HT-29 (cell line): ENCODE measurements at regions not wholly inside any gene's neighbourhood (a gene's known extent, or its start where the extent isn't known, plus 50 kb on each side); places are given as distances from the start of the nearest gene placed in this dataset.
"Not testable (repeated sequence)": the region's sequence is repeated elsewhere in the genome, so short reads cannot be mapped to it uniquely, and the experiment has no call there.

ENCODE experiments used
- DNase-seq: peaks from one replicate; pipeline ENCODE4 v3.0.0-alpha.2; 2015; ENCODE audit warnings: low spot score

DNA sequence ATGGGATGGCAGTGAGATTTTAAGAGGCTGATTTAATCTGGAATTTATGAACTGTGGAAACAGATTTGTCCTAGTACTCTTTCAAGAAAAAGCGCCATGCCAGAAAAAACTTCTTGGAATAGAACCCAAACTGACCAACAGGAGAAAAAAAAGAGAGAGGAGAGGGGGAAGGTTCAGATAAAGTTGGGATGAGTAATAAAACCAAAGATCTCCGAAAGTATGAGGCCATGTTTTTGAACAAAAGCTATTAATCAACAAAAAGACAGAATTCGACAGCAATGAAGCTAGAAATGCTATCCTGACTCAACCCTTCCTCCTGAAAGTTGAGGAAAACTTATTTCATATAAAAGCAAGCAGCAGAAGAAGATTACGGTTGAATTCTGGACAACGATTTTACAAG lies 135.5 kb downstream of the CEMIP2 start:
- no peak for DNase-seq

DNA sequence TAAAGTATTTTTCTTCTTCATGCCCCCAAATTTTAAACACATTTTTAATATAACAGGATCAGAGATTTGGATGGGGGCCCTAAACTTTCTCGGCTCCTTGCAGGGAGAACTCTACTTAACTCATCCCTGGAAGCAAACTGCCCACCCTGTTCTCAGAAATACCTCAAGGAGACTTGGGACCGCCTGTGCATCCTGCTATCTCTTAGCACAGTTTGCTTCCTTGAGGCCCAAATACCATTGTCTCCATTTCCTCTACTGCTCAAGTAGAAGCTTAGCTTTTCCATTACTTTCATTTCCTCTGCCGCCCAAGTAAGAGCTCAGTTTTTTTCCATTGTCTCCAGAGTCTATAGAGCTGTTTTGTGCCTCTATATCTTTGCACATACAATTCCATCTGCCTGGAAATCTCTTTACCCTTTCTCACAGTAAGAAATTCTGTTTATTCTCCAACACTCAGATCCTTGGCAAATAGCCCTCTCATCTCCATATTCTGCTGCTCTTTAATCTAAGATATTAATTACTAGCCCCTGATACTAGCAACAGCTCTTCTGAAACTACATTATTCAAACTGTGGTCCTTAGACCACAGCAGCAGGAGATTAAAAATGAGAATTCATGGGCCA lies 137.8 kb downstream of the CEMIP2 start:
- DNase-seq = no peak

DNA sequence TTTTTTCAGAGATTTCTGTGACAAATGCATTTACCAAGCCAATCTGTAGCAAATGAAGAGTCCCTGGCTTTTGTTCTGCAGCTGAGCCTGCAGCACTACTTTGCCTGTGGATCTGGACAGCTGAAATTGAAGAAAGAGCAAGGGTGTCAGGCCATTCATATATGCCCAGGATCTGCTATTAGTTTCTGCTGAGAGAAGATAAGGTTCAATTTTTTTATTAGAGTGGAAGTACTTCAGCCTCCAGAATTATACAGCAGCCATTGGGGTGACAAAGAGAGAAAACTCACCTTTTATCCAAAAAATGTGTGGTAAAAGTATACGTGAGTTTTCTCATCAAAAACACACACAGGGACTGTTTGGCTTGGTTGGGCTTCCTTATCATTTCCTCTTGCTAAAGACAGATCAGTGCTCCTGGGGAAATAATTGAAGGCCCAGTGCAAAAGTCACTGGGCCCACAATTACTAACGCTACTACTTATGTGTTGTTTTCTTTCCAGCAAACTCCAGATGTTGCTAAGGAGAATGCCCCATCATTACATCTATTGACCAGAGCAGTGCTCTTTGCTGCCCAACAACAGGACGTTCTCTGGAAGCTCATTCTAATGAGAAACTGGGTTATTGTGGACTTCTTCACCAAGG lies 138.6 kb downstream of the CEMIP2 start:
- DNase-seq = no peak

DNA sequence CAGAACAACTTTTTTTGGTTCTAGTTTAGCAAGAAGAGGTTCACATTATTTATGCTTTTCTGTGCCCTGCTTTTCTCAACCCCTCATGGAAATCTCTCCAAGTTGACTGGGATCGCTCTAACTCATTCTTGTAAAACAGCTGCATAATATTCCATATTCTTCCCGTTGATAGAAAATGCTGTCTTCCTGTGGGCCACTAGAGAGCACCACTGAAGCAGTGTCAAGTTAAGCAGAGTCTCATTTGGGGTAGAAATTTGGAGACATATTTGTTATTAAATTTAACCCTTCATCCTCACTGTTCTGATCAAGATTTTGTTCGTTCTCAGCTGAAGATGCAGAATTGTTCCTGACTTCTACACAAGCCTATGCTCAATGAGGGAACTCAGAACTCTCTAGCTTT lies 140.1 kb downstream of the CEMIP2 start:
- DNase-seq = no peak

DNA sequence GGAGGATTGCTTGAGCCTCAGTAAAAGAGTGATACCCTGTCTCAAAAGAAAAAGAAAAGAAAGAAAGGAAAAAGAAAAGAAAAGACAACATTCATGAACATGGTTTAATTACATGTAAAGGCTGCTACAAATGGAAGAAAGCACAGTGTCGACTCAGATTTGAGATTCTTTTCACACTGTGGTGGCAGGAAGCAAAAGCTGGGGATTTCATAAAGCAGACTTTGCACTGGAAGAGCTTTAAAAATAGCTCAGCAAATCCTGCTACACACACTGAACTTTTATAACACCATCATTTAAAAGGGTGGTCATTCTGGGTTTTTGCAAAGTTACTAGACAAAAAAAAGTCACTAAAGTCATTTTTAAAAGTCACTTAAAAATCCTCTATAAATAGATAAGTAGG lies 140.8 kb downstream of the CEMIP2 start:
- no peak for DNase-seq

DNA sequence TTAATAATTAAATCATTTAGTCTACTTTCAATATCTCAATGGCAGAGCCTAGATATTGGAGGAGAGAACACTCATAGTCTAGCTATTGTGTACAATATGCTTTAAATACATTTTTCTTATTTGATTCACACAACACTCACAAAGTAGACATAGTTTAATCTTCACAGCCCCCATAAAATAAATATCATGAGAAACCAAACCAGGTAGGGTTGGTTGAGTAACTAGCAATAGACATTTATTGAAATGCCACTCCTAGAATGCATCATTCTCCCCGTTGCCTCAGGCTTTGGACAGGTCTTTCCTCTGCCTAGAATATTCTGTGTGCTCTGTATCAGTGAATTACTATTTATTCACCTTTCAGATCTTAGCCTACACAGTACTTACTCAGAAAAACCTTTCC lies 141.9 kb downstream of the CEMIP2 start:
- DNase-seq = no peak

DNA sequence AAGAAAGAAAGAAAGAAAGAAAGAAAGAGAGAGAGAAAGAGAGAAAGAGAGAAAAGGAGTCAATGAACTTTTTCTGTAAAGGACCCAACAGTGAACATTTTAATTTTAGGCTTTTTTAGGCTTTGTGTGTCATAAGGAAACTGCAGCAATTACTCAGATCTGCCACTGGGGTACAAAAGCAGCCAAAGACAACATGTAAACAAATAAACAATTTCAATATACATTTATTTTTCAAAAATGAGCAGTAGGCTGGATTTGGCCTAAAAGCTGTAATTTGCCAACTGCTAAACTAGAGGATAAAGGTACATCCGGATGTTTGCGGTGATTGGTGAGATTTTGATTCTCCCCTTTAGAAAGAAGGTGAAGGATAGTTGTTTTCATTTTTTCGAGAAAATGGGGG lies 143.6 kb downstream of the CEMIP2 start:
- no peak for DNase-seq

DNA sequence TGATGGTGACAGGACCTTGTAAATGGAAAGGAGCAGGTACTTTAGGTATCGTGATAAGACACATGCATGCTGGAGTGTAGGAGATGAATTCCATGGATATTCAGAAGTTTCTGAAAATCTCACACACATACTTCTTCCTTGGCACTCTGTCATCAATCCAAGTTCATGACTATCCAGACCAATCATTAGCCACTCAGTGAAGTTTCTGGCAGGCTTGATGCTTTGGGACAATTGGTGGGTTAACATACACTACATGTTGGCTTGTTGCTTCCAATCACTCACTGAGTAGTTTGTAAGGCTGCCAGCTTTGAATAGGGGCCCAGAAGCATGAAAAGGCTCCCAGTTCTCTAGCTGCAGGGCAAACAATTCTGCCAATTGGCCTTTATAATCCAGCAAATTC lies 147.6 kb downstream of the CEMIP2 start:
- no peak for DNase-seq

DNA sequence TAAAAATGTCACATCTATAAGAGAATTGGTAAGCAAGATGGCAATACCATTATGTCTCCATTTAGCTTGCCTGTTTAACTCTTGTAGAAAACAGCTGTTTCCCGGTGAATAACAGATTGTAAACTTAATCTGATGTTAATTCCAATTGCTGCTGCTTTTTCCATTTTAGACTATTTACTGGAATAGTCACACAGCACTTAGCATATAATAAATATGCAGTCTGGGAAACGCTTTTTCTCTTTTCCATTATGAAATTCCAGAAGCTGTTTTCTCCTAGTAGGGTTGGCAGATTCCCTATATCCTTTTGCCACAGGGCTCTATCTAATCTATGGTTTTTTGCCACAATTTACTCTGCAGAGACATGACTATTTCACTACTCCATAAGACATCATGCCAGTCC lies 148.0 kb downstream of the CEMIP2 start:
- no peak for DNase-seq

DNA sequence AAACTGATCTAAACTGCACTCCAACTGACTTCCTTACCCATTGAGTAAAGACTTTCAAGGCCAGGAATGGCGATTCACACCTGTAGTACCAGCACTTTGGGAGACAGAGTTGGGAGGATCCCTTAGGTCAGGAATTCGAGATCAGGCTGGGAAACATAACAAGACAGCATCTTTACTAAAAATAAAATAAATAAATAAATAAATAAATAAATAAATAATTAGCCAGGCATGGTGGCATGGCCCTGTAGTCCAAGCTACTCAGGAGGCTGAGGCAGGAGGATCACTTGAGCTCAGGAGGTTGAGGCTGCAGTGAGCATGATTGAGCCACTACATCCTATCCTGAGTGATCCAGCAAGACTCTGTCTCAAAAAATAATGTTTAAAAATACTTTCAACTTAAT lies 148.4 kb downstream of the CEMIP2 start:
- no peak for DNase-seq

DNA sequence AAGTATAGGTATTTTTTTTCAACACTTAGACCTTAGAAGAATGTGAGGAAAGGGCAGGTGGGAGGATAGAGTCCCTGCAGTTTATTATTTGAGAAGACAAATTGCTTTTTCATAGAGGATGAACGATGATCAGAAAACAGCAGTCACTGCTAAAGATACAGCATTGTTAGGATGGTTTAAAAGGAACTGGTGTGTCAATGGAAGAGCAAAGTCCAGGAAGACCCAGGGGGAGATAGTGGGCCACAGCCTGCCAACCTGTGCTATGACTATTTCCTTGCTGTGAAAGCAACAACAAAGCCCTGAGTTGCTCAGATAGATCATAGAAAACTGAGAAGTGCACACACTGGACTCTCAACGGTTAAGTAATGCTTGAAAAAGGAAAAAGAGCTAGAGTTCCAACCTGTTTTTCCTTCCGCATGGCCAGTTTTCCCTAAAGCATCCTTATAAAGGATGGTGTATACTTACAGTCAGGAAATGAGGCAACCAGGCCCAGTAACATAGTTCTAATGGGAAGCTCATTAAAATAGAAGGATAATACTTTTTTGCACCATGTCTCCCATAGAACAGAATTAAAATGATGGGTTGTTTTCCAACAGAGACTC lies 153.8 kb downstream of the CEMIP2 start:
- no peak for DNase-seq

DNA sequence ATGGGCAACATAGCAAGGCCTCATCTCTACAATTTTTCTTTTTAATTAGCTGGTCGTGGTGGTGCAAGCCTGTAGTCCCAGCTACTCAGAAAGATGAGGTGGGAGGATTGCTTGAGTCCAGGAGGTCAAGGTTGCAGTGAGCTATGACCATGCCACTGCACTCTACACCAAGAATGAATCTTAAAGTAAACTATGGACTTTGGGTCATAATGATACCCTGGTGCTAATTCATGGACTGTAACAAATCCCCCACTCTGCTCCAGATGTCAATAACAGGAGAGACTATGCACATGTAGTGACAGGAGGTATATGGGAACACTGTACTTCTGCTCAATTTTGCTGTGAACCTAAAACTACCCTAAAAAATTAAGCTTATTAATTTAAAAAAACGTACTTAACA lies 155.4 kb downstream of the CEMIP2 start:
- DNase-seq = no peak

DNA sequence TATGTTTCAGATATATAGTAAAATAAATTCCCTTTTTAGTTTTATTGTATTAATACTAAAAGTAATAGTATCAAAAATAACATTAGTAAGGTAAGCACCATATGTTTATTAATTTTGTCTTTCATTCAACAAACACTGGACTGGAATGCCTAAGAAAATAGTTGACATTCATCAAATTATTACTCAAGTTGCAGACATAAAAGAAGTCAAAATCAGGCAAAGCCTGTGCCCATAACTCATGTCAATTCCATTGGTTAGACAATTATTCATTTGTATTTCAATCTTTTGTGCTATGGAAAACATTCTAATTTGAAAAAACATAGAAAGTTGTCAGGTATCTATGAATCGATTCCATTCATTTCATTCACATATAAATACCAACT lies 158.9 kb downstream of the CEMIP2 start:
- no peak for DNase-seq

DNA sequence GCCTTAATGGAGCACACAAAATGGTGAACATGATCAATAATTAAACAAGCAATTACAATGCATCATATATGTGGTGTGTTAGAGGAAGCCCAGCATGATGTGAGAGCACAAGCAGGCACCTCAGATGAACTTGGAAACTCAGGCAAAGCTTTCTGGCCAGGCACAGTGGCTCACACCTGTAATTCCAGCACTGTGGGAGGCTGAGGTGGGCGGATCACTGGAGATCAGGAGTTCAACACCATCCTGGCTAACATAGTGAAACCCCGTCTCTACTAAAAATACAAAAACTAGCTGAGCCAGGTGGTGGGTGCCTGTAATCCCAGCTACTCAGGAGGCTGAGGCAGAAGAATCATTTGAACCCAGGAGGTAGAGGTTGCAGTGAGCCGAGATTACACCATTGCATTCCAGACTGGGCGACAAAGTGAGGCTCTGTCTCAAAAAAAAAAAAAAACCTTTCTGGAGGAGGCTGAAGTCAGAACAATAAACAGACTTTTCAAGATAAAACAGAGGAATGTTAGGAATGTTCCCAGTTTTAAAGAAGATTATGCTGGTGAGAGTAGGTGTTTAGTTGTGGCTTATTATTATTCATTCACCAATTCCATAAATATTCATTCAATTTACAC lies 159.4 kb downstream of the CEMIP2 start:
- DNase-seq = no peak

DNA sequence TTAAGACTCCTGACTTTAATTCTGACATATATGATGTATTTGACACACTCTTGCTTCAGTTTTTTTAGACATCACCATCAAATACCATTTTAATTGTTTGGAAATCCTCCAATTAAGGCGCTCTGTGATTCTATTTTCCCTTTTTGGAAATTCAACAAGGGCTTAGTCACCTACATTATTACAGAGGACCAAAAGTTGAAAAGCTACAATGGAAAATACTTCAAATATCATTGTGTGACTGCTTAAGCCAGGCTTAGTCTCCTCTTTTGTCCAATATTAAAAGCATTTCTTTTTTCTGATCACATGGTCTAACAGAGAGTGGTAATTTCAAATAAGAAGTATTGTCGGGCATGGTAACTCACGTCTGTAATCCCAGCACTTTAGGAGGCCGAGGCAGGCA lies 160.3 kb downstream of the CEMIP2 start:
- no peak for DNase-seq

DNA sequence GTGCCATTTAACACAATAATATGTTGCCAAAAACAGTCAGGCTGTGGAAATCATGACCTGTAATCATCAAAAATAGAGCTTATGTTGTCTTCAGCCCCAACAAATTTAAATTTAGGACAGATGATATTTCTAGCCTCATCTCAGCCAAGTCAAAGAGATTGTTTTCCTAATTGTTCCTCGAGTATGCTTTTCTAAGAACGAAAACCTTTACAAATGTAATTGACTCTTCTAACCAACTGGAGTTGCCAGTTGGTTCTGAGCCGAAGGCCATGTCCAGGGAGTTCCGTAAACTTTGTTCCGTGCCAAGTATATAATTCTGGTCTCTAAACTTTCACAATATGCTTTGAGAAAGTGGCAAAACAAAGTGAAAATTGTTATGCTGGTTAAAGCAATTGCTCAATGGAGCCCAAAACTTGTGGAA lies 160.8 kb downstream of the CEMIP2 start:
- no peak for DNase-seq

DNA sequence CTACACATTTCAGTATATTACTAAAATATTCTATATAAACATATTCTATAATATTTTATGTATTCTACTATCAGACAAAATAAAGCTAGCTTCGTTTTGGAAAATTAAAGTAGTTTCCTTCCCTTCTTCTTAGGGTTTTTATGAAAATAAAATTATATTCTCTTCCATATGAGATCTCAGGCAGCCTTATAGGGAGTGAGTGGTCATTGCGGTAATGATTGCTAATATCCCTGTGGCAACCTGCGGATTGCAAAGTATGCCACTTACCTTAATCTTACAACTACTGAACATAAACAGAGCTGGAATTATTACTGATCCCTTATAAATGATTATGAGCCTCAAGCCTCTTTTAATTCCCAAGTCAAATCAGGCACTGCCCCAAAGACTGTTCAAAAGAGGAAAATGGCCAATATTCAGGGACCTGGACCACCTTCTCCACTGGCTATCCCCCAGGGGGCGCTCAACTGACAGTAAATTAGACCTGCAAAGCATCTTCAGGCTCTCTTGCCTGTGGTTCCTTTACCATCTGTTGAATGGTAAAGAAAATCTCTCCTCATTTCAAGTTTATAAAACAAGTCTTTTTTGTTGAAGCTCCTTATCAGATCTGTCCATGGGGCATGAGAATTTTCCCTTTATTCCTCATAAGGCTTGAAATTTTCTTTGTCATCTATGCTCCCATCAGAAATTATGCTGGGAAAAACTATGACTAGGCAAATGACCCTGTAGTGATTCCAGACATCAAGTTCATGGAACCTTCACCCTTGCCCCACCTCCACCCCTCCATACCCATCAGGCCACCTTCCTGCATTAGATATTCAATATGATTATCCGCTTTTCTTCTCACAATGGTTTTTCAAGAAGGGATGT lies 163.9 kb downstream of the CEMIP2 start:
- peak; percentile 87 for DNase-seq

DNA sequence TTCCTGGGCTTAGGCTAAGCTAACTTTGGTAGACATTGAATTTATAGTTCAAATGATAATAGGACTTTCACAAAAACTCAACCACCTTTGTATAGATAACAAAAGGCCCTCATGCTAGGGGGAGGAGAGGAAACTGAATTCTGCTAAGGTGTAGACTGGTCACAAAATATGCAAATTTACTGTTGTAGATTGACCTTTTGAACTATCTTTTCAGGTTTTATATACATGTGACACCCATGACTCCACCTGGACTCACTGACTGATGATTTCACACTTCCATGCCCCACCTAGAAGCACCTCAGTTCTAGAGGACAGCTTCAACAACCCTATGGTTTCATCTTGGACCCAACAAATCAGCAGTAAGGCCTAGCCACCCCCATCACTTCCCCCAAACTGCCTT lies 165.7 kb downstream of the CEMIP2 start:
- DNase-seq = no peak

DNA sequence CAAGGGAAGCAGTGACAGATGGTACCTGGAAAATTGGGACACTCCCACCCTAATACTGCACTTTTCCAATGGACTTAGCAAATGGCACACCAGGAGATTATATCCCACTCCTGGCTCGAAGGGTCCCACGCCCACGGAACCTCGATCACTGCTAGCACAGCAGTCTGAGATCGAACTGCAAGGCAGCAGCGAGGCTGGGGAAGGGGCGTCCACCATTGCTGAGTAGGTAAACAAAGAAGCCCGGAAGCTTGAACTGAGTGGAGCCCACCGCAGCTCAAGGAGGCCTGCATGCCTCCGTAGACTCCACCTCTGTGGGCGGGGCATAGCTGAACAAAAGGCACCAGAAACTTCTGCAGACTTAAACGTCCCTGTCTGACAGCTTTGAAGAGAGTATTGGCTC lies 172.6 kb downstream of the CEMIP2 start:
- DNase-seq = not testable (repeated sequence)

DNA sequence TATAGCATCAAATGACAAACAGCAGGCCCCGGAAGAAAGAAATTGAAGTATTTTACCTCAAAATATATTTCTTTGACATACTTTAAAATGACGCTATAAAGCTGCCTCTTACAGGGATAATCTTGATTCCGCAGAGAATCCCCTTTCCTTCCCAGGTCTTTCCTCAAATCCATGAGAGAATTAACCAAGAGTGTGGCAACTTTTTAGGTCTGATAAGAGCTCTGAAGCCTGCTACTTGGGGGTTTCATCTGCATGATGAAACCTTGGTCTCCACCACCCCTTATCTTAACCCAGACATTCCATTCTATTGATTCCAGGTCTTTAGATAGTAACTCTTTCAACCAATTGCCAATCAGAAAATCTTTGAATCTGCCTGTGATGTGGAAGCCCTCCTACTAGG lies 173.8 kb downstream of the CEMIP2 start:
- no peak for DNase-seq

DNA sequence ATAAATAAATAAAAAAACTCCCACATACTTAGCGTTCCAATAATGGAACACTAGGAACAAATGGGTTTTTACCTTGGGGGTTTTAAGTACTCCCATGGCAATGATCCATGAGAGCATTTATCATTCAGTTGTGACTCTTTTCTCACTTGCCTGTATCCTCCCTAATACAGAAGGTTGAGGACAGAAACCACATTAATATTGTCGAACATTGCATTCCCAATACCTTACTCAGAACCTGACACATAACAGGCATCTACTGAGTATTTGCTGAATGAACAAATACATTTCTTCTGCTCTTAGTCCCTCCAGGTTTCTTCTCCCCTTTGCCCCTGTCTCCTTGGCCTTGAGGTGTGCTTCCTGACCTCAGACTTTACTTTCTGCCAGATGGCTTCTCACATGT lies 175.9 kb downstream of the CEMIP2 start:
- no peak for DNase-seq

DNA sequence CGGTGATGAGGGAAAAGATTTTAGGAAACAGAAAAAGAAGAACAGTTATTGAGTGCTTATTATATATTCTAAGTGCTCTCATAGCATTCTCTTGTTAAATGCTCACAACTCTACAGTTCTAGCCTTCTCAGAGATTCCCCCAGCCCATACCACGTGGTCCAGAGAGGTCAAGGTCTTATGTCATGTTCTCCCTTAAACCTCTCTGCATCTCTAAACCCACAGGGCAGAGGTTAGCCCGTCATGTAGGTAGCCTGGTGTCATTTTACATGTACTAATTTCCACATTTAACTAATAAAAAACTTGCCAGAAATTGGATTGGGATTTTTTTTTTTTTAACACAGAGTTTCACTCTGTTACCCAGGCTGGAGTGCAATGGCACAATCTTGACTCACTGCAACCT lies 178.0 kb downstream of the CEMIP2 start:
- no peak for DNase-seq
